Ovary (tissue), 7 donors: ENCODE measurements at regions not wholly inside any gene's neighbourhood (a gene's known extent, or its start where the extent isn't known, plus 50 kb on each side); places are given as distances from the start of the nearest gene placed in this dataset.

ENCODE experiments used
- DNase-seq, 5 donors: peaks; one replicate each; pipeline ENCODE4 v3.0.0-alpha.2; 2019 to 2020
- H3K27ac ChIP-seq, 2 donors: fragments of 200-600 bp; one replicate each; pipeline versions ENCODE4 v1.5.1 to v1.8.0; 2019 to 2022
- H3K27me3 ChIP-seq: fragments of 200-600 bp; one replicate; pipeline ENCODE4 v1.8.0; 2022
- H3K36me3 ChIP-seq: fragments of 200-600 bp; sonication (generic); one replicate; pipeline ENCODE4 v1.5.1; 2019
- H3K4me1 ChIP-seq: one replicate; pipeline ENCODE4 v1.8.1; 2013; ENCODE audit warnings: mild to moderate bottlenecking, moderate library complexity; ENCODE audit not compliant: insufficient read depth
- H3K4me3 ChIP-seq: fragments of 200-600 bp; sonication (generic); one replicate; pipeline ENCODE4 v1.5.1; 2017
- H3K9me3 ChIP-seq, 2 donors: fragments of 200-600 bp in 1 of 2; sonication (generic) in 1 of 2; one replicate each; pipeline versions ENCODE4 v1.5.1 to v1.8.1; 2013 to 2019; ENCODE audit warnings: mild to moderate bottlenecking in 1 of 2, moderate library complexity in 1 of 2
- EP300 ChIP-seq: sonication (generic); formaldehyde crosslinking; IDR thresholded peaks from one replicate; pipeline ENCODE4 v1.6.1; 2017; ENCODE audit warnings: antibody characterized with exemption
- POLR2A ChIP-seq: fragments of 450-650 bp; IDR thresholded peaks from one replicate; pipeline ENCODE4 v1.6.1; 2017; ENCODE audit warnings: antibody characterized with exemption, mild to moderate bottlenecking, moderate library complexity
- WGBS, 3 donors: extraction: QIAGEN DNeasy Blood & Tissue Kit in 1 of 3; methylation state at CpG; one replicate each; pipeline versions ENCODE4 v1.1.5 to v1.1.7; 2013 to 2017; 5-methylcytosine and 5-hydroxymethylcytosine counted together
- intact Hi-C, 4 donors: fragments of 100-400 bp; cut with DNase I; formaldehyde crosslinking; loops; one replicate each; pipeline versions ENCODE4 v1.11.0 to v1.15.1; 2022 to 2023
- TF ChIP-seq, protein P1 (sequence below), 3 donors: fragments of 450-650 bp in 2 of 3; fragments of 200-600 bp in 1 of 3; IDR thresholded peaks; one replicate each; pipeline versions ENCODE4 v1.5.1 to v1.8.0; 2016 to 2022; ENCODE audit warnings: antibody characterized with exemption in 3 of 3, mild to moderate bottlenecking in 1 of 3
- donor health status: DM: no; HTN: no; CAD: no; lungs with moderate emphysema.
- donor health status: DM: no; HTN: no; CAD: no.
- donor health status: Bipolar disorder and iron deficiency.
- donor health status: DM: no; HTN: no; CAD: no.
- donor health status: DM: yes; HTN: yes; CAD: no.

GRCh38 chr11:28835317-28835716 lies 727.1 kb downstream of the METTL15 start:
- H3K9me3 ChIP-seq = no peaks in the 10 kb centered on the region
- H3K27ac ChIP-seq = no peak overlapping the region
- no peak for TF ChIP-seq POLR2A
- TF ChIP-seq, protein P1, sequence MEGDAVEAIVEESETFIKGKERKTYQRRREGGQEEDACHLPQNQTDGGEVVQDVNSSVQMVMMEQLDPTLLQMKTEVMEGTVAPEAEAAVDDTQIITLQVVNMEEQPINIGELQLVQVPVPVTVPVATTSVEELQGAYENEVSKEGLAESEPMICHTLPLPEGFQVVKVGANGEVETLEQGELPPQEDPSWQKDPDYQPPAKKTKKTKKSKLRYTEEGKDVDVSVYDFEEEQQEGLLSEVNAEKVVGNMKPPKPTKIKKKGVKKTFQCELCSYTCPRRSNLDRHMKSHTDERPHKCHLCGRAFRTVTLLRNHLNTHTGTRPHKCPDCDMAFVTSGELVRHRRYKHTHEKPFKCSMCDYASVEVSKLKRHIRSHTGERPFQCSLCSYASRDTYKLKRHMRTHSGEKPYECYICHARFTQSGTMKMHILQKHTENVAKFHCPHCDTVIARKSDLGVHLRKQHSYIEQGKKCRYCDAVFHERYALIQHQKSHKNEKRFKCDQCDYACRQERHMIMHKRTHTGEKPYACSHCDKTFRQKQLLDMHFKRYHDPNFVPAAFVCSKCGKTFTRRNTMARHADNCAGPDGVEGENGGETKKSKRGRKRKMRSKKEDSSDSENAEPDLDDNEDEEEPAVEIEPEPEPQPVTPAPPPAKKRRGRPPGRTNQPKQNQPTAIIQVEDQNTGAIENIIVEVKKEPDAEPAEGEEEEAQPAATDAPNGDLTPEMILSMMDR (IDR thresholded peaks at IDR 0.05) = no peak
- TF ChIP-seq EP300 = no peak
- intact Hi-C loops = no loop called here
- H3K4me3 ChIP-seq = no peak overlapping the region
- DNase-seq = no peak
- no peaks in the 10 kb centered on the region for H3K4me1 ChIP-seq
- no peaks in the 10 kb centered on the region for H3K27me3 ChIP-seq
- H3K36me3 ChIP-seq = no peaks in the 10 kb centered on the region

DNA sequence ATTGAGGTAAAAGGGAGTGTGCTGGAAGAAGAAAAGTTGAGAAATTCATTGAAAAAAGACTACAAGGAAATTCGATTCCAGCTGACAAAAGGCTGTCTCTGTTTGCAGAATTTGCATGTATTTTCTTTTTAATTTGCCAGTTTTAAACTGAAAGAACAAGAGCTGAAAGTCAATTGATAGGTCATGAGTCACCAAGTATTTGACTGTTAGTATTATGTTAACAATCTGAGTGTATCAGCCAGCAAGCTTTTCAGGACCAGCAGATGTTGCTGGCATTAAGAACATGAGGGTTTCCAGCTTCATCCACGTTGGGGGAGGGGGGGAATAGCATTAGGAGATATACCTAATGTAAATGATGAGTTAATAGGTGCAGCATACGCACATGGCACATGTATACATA lies 726.7 kb downstream of the METTL15 start:
- Histone ChIP-seq H3K27ac (no peak overlapping the region), H3K4me3 (no peak overlapping the region), H3K4me1 (no peaks in the 10 kb centered on the region), H3K9me3 (no peaks in the 10 kb centered on the region), H3K36me3 (no peaks in the 10 kb centered on the region), H3K27me3 (no peaks in the 10 kb centered on the region)
- WGBS, 3 donors = 59 to 70% (median 61%) methylated on average over 3 of the region's 3 CpGs
- DNase-seq = no peak
- TF ChIP-seq POLR2A = no peak
- no peak for TF ChIP-seq EP300
- TF ChIP-seq, protein P1 (IDR thresholded peaks at IDR 0.05) = no peak
- intact Hi-C loops = no loop called here

GRCh38 chr11:28833670-28834069 lies 725.5 kb downstream of the METTL15 start:
- intact Hi-C loops = no loop called here
- Histone ChIP-seq H3K36me3 (no peaks in the 10 kb centered on the region), H3K27ac (no peak overlapping the region), H3K4me3 (no peak overlapping the region), H3K27me3 (no peaks in the 10 kb centered on the region), H3K4me1 (no peaks in the 10 kb centered on the region), H3K9me3 (no peaks in the 10 kb centered on the region)
- WGBS, 3 donors = 69 to 79% (median 72%) methylated on average over 2 of the region's 2 CpGs
- TF ChIP-seq, protein P1 (IDR thresholded peaks at IDR 0.05) = no peak
- no peak for TF ChIP-seq POLR2A
- TF ChIP-seq EP300 = no peak
- no peak for DNase-seq

DNA sequence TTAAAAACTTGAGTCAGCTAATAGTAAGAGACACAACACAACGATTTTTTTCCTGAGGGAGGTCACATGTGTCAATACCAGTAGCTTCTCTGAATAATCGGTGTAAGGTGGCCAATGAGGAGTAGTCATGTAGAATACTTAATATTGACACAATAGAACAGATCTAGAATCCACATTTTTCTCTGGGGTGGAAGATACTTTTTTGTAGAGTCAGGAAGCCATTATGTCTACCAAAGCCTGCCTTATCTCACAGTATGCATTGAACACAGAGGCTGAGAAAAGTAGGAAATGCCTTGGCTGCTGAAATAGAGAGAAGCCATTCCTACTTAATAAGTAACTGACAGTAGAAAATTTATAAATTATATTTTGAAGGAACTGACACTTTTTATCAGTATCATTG lies 725.0 kb downstream of the METTL15 start:
- intact Hi-C loops = no loop called here
- 31 to 64% (median 32%) methylated on average over 2 of the region's 2 CpGs for WGBS, 3 donors
- no peaks in the 10 kb centered on the region for H3K9me3 ChIP-seq
- no peak overlapping the region for H3K27ac ChIP-seq
- no peaks in the 10 kb centered on the region for H3K4me1 ChIP-seq
- no peaks in the 10 kb centered on the region for H3K27me3 ChIP-seq
- H3K36me3 ChIP-seq = no peaks in the 10 kb centered on the region
- no peak for TF ChIP-seq POLR2A
- no peak for DNase-seq
- H3K4me3 ChIP-seq = no peak overlapping the region

- no peak overlapping the region for H3K4me3 ChIP-seq
- peaks cover 0 to 3% of the 10 kb centered on the region in 2 donors for H3K9me3 ChIP-seq
- TF ChIP-seq POLR2A (no peak), EP300 (no peak)
- TF ChIP-seq, protein P1 (IDR thresholded peaks at IDR 0.05) = no peak
- no peak overlapping the region for H3K27ac ChIP-seq
- DNase-seq = no peak
- H3K36me3 ChIP-seq = no peaks in the 10 kb centered on the region
- intact Hi-C loops = no loop called here
- WGBS, 3 donors = 92 to 98% (median 94%) methylated on average over 1 of the region's 1 CpG
- no peaks in the 10 kb centered on the region for H3K27me3 ChIP-seq
- no peaks in the 10 kb centered on the region for H3K4me1 ChIP-seq
Observed at GRCh38 chr11:28826807-28827206, 718.6 kb downstream of the METTL15 start.
